RWPE1 (cell line): ENCODE measurements at regions not wholly inside any gene's neighbourhood (a gene's known extent, or its start where the extent isn't known, plus 50 kb on each side); places are given as distances from the start of the nearest gene placed in this dataset.

Experiments
- CTCF ChIA-PET: fragments of 350-600 bp; sonication (Branson Sonifier 250); formaldehyde crosslinking; extraction: SDS; loops from one replicate; lab custom pipeline; 2021; lab: Yijun Ruan, JAX
- POLR2A ChIA-PET: fragments of 400-600 bp; formaldehyde crosslinking; extraction: SDS; loops from one replicate; lab custom pipeline; 2020; ENCODE audit warnings: antibody characterized with exemption; ENCODE audit not compliant: low non-redundant PET; lab: Yijun Ruan, JAX
- DNase-seq: peaks from one replicate; pipeline ENCODE4 v3.0.0; 2012; ENCODE audit warnings: low spot score
- H3K27ac ChIP-seq: fragments of 450-650 bp; 2 replicates; pipeline ENCODE4 v1.5.1; 2017
- TF ChIP-seq, protein P1 (sequence below): fragments of 450-650 bp; conservative IDR thresholded peaks from 2 replicates; pipeline ENCODE4 v1.5.1; 2017; ENCODE audit warnings: low read depth, mild to moderate bottlenecking

DNA sequence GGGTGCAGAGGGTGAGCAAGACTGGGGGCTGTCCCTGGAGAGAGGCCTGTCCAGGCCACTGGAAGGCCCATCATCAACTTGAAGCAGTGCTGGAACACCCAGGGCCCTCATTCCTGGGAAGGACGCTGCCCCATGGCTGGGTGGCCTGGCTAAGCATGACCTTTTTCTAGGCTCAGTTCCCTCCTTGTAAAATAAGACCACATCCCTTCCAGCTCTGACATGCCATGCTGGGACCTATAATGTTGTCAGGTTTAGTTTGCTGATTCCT is 62.8 kb downstream of the SYNE3 start:
- POLR2A ChIA-PET = no interaction called here
- no peak overlapping the region for H3K27ac ChIP-seq
- TF ChIP-seq, protein P1, sequence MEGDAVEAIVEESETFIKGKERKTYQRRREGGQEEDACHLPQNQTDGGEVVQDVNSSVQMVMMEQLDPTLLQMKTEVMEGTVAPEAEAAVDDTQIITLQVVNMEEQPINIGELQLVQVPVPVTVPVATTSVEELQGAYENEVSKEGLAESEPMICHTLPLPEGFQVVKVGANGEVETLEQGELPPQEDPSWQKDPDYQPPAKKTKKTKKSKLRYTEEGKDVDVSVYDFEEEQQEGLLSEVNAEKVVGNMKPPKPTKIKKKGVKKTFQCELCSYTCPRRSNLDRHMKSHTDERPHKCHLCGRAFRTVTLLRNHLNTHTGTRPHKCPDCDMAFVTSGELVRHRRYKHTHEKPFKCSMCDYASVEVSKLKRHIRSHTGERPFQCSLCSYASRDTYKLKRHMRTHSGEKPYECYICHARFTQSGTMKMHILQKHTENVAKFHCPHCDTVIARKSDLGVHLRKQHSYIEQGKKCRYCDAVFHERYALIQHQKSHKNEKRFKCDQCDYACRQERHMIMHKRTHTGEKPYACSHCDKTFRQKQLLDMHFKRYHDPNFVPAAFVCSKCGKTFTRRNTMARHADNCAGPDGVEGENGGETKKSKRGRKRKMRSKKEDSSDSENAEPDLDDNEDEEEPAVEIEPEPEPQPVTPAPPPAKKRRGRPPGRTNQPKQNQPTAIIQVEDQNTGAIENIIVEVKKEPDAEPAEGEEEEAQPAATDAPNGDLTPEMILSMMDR = no peak
- CTCF ChIA-PET = interaction anchor here (1.8 kb wide), 1 partner anchor 11 kb away, joined by 7 read pairs; no protein-coding TSS in a partner anchor
- no peak for DNase-seq

DNA sequence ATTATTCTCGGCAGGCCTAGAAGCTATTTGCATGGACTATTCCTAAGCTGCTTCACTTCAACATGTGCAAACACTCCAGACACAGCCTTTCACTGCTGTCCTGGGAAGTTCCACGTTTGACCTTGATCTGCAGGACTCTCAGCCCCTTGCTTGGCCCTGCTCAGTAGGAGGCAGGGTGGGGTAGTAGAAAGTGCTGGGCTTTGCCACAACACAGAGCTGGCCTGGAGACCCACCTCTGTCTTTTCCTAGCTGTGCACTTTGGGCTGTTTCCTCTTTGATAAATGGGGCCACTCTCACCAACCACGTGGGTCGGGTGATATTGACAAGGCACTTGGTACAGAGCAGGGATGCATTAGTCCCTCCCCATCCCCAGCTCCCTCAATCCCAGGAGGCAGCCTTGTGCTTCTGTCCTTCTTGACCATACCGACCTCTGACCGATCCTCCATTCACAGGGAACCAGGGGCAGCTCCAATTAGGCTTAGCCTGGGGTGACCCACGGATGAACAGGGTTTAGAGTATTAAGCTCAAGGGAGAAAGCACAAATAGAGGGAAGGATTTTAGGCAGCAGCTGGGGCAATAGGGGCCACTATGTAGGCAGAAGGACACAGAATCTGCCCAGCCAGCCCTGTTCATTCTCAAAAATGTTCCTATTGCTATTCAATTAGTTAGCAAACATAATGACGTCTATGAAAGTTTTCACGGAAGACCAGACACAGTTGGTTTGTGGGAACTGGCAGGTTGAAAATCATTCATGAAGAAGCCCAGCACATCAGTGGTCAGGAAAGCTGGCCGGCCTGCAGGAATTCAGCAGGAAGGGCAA is 63.3 kb downstream of the SYNE3 start:
- H3K27ac ChIP-seq = no peak overlapping the region
- ChIA-PET POLR2A (no interaction called here), CTCF (interaction anchor here (0.6 to 1.8 kb wide), 6 partner anchors 8 to 441 kb away, joined by 3 to 7 read pairs (median 3); no protein-coding TSS in a partner anchor)
- TF ChIP-seq, protein P1 = no peak
- no peak for DNase-seq

DNA sequence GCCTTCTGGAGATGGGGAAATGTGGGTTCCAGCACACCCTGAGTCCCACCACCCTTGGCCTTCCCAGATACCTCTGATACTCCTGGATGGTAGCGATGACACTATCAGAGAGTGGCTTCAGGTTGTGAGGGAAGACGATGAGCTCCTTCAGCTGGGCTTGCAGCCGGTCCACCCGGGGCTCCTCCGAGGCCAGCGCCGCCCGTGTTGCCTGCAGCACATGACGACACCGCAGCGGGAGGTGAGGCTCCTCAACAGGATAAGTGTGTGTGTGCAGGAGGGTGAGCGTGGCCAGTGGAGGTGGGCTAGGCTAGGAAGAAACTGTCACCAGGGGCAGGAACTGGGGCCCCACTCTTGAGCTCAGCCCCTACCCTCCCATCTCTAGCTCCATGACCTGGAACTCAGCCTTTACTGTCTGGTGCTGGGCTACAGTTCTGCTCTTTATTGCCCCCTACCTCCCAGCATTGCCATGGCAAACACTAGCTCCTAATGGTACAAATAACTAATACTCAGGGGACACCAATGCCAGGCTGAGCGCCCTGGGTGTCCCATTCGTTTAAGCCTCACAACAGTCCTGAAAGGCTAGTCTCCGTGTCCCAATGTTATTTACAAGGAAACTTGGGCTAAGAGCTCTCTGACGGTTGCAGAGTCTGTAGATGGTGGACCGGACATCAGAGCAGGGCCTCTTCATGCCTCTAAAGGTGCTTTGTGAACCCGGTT is 64.1 kb downstream of the SYNE3 start:
- CTCF ChIA-PET = interaction anchor here (0.6 to 1.8 kb wide), 8 partner anchors 9 to 488 kb away, joined by 3 to 7 read pairs (median 4); partner anchors contain the start of gene SYNE3
- TF ChIP-seq, protein P1 = no peak
- DNase-seq = no peak
- H3K27ac ChIP-seq = no peak overlapping the region
- POLR2A ChIA-PET = no interaction called here

DNA sequence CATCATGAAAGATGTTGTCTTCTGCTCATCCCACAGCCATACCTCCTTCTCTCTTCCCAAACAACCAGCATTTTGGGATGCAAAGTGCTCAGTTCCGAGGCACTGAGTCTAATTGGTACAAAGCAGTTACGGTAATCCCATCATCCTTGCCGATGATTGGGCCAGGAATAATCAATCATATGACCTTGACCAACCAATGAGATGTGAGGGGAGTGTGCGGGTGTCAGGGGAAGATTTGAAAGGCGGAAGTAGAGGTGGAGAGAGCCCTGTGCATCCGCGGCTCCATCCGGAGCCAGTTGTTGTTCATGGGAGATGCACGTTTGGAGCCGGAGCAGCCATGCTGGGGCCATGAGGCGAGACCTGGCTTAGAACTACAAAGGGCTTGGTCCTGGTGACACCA is 67.3 kb downstream of the SYNE3 start:
- no peak overlapping the region for H3K27ac ChIP-seq
- ChIA-PET CTCF (no interaction called here), POLR2A (no interaction called here)
- DNase-seq = no peak
- TF ChIP-seq, protein P1 = no peak

DNA sequence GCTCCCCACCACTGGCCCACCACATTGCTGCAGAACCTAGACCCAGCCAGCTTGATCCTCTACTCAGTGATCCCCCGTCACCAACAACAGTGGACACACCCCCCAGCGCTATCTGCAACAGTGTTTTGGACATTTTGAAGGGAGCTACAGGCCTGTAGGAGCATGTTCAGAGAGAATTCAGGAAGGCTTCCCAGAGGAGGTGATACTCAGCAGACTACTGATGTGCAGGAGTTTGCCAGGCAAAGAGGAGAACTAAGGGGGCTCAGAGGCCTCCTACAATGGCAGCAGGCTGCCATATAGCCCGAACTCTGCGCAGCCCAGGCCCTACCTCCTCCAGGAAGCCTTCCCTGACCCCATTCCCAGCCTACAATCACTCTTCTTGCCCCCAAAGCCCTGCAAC is 70.0 kb downstream of the SYNE3 start:
- TF ChIP-seq, protein P1 = no peak
- ChIA-PET POLR2A (no interaction called here), CTCF (no interaction called here)
- no peak overlapping the region for H3K27ac ChIP-seq
- no peak for DNase-seq

DNA sequence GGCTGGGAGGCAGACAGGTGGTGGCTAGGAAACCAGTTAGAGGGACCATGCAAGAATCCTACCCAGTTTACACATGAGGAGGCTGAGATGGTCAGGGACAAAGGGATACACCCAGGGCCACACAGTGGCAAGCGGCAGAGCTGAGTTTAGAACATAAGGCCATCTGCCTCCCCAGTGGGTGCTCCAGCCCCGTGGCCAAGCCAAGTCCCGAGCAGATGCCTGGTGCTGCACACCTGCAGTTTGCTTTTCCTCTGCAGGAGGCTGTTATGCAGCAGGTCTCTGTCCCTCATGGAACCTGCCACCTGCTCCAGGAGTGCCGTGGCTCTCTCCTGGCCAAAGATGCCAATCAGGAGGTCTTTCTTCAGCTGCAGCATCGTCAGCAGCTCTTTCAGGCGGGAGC is 70.8 kb downstream of the SYNE3 start:
- no peak overlapping the region for H3K27ac ChIP-seq
- no peak for DNase-seq
- ChIA-PET POLR2A (no interaction called here), CTCF (interaction anchor here (0.5 to 1.7 kb wide), 3 partner anchors 14 to 82 kb away, joined by 3 to 7 read pairs (median 4); partner anchors contain the start of gene SYNE3)
- TF ChIP-seq, protein P1 = no peak
